ENCODE measurements at regions not wholly inside any gene's neighbourhood (a gene's known extent, or its start where the extent isn't known, plus 50 kb on each side); places are given as distances from the start of the nearest gene placed in this dataset.

DNA sequence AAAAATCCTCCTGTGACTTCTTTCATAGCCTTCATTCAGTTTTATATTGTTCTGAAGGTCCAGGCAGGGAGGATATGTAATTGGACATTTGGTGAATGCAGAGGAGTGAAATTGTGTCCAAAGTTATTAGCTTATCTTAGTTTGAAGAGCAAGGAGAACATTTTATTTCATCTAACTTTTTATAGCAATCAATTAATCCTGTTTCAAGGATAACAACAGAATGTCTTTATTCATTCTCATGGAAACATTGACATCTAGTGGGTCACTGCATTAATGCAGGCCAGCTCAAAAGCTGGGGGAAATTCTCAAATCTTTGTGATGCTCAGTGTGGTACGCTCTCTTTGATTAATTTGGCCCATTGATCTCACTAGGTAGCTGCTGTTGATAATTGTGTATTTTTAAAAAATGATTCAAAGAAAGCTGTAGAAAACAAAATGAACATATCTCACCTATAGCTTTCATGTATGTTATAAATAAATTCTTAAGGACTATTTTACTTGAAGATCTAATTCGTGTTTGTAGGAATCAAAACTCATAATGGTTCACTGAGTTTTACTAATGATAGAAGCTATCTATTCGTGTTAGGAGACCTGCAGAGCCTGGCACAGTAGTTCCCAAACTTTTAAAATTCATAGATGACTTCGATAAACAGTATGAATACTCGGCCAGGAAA lies 150.8 kb upstream of the KCNMB2 start:
- peaks cover 0 to 36% (median 5%) of the 10 kb centered on the region in 3 donors for H3K4me1 ChIP-seq
- no peak overlapping the region for H3K4me3 ChIP-seq
- no peaks in the 10 kb centered on the region for H3K27me3 ChIP-seq
- DNase-seq: no peak
- TF ChIP-seq POLR2A (IDR thresholded peaks at IDR 0.05) (no peak), CTCF (IDR thresholded peaks at IDR 0.05) (peak; percentile 52 to 87 (median 81))
- H3K9me3 ChIP-seq: no peaks in the 10 kb centered on the region
- no peaks in the 10 kb centered on the region for H3K36me3 ChIP-seq
- WGBS, 2 donors: 50 to 55% methylated on average over 5 of the region's 5 CpGs
- intact Hi-C loops (cut with DNase I): no loop called here
- peak overlapping the region in 2 of 4 donors; percentile 1 to 60 for H3K27ac ChIP-seq

DNA sequence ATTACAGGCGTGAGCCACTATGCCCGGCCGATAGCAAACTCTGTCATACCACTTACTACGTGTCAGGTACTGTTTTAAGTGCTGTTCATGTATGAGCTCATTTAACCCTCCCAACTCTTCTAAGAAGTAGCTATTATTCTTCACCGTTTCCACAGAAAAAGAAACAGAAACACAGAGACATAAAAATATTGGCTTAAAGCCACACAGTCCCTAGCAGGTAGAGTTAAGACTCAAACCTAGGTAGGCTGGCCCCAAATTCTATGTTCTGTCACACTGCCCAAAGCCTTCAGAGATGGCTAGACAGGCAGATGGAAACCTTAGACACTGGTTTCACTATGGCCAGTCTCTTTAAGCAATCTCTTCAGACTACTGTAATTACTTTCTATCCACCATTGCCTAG lies 149.8 kb upstream of the KCNMB2 start:
- Histone ChIP-seq H3K4me3 (no peak overlapping the region), H3K4me1 (peaks cover 0 to 36% (median 5%) of the 10 kb centered on the region in 3 donors), H3K27ac (no peak overlapping the region), H3K9me3 (no peaks in the 10 kb centered on the region), H3K36me3 (no peaks in the 10 kb centered on the region), H3K27me3 (no peaks in the 10 kb centered on the region)
- DNase-seq: no peak
- no peak for TF ChIP-seq CTCF (IDR thresholded peaks at IDR 0.05)
- TF ChIP-seq POLR2A (IDR thresholded peaks at IDR 0.05): no peak
- WGBS, 2 donors: 69 to 72% methylated on average over 5 of the region's 5 CpGs
- intact Hi-C loops (cut with DNase I): no loop called here

DNA sequence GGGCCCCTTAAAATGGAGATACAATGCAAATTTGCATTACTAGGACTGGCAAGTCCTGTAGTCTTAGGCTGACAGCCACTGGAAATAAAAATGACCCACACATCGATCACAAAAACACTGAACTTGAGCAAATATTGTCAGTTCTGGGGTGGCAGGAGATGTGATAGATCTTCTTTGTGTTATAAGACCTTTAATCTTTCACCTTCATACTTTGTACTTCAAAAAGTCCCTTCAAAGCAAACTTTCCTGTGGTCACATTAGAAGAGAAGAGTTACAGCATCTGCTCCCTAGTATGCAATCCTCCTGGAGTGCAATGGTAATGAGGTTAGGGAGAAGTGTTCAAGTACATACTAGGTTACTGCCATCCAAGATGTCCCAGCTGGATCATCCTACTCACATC lies 149.4 kb upstream of the KCNMB2 start:
- H3K27me3 ChIP-seq: no peaks in the 10 kb centered on the region
- 59 to 65% methylated on average over 1 of the region's 1 CpG for WGBS, 2 donors
- DNase-seq: no peak
- TF ChIP-seq CTCF (IDR thresholded peaks at IDR 0.05) (no peak), POLR2A (IDR thresholded peaks at IDR 0.05) (no peak)
- H3K4me1 ChIP-seq: peaks cover 0 to 34% (median 5%) of the 10 kb centered on the region in 3 donors
- no peak overlapping the region for H3K4me3 ChIP-seq
- intact Hi-C loops (cut with DNase I): no loop called here
- H3K36me3 ChIP-seq: no peaks in the 10 kb centered on the region
- no peaks in the 10 kb centered on the region for H3K9me3 ChIP-seq
- H3K27ac ChIP-seq: no peak overlapping the region

DNA sequence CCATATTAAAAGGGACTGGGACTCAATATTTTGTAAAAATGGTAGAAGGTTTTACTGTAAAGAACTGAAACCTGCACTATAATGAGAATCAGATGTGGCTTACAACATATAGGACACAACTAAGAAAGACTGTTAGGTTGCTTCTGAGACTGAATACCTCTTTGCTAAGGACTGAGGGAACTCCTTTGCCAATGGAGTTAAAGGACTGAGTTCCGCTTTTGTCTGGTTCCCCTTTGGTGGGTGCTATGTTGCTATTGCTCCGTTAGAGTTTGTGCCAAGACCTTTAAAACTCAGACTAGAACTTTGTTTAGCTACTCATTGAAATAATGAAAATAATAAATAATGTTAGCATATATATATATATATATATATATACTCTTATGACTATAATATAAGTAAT lies 147.8 kb upstream of the KCNMB2 start:
- Histone ChIP-seq H3K4me3 (no peak overlapping the region), H3K4me1 (peaks cover 0 to 29% (median 0%) of the 10 kb centered on the region in 3 donors), H3K27me3 (no peaks in the 10 kb centered on the region), H3K9me3 (no peaks in the 10 kb centered on the region), H3K36me3 (no peaks in the 10 kb centered on the region), H3K27ac (no peak overlapping the region)
- DNase-seq: no peak
- WGBS, 2 donors: 89 to 95% methylated on average over 2 of the region's 2 CpGs
- intact Hi-C loops (cut with DNase I): no loop called here
- TF ChIP-seq CTCF (IDR thresholded peaks at IDR 0.05): no peak
- TF ChIP-seq POLR2A (IDR thresholded peaks at IDR 0.05): no peak

DNA sequence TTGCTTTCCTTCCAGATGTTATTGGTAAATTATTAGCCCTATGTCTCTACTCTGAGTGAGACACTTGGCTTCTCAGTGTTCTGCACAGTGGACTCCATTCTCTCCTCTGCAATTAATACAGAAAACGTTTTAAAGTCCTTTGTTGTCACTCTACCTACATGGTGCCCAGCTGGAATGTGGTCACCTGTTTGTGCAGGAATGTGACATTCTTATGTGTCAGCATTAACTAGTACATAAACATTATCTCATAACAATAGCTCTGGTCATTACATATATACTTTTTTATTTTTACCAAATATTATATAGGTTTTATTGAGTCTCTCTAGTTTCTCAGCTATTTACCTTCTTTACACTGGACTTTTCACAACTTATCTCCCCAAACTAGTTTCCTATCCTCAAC lies 147.0 kb upstream of the KCNMB2 start:
- H3K9me3 ChIP-seq: no peaks in the 10 kb centered on the region
- no peak for DNase-seq
- H3K27me3 ChIP-seq: no peaks in the 10 kb centered on the region
- no peak overlapping the region for H3K27ac ChIP-seq
- no peak for TF ChIP-seq POLR2A (IDR thresholded peaks at IDR 0.05)
- no peak for TF ChIP-seq CTCF (IDR thresholded peaks at IDR 0.05)
- no peak overlapping the region for H3K4me3 ChIP-seq
- H3K4me1 ChIP-seq: peaks cover 0 to 29% (median 0%) of the 10 kb centered on the region in 3 donors
- no peaks in the 10 kb centered on the region for H3K36me3 ChIP-seq
- 18 to 29% methylated on average over 1 of the region's 1 CpG for WGBS, 2 donors
- intact Hi-C loops (cut with DNase I): no loop called here
